KMS-11 (cell line): ENCODE measurements at regions not wholly inside any gene's neighbourhood (a gene's known extent, or its start where the extent isn't known, plus 50 kb on each side); places are given as distances from the start of the nearest gene placed in this dataset.

Experiments used
- H2AFZ ChIP-seq: fragments of 200-600 bp; sonication (generic); 2 replicates; pipeline ENCODE4 v1.6.1; 2016; ENCODE audit warnings: antibody characterized with exemption, mixed run types, low read depth
- H3K27ac ChIP-seq: fragments of 200-600 bp; sonication (generic); 2 replicates; pipeline ENCODE4 v1.6.1; 2016; ENCODE audit warnings: mild to moderate bottlenecking, mixed run types
- H3K27me3 ChIP-seq: fragments of 200-600 bp; sonication (generic); 2 replicates; pipeline ENCODE4 v1.6.1; 2017; ENCODE audit warnings: mild to moderate bottlenecking, low read depth, mixed run types, moderate library complexity; ENCODE audit not compliant: insufficient read depth
- H3K36me3 ChIP-seq: fragments of 200-600 bp; sonication (generic); 2 replicates; pipeline ENCODE4 v1.6.1; 2017; ENCODE audit warnings: mild to moderate bottlenecking, mixed run types; ENCODE audit not compliant: insufficient read depth
- H3K4me1 ChIP-seq: fragments of 200-600 bp; sonication (generic); 2 replicates; pipeline ENCODE4 v1.6.1; 2016; ENCODE audit warnings: mild to moderate bottlenecking, low read depth, mixed run types; ENCODE audit not compliant: poor library complexity, severe bottlenecking
- H3K4me2 ChIP-seq: fragments of 200-600 bp; sonication (generic); 2 replicates; pipeline ENCODE4 v1.7.0; 2016; ENCODE audit warnings: mild to moderate bottlenecking, mixed run types
- H3K4me3 ChIP-seq: fragments of 200-600 bp; sonication (generic); IDR thresholded peaks from 2 replicates; pipeline ENCODE4 v1.6.1; 2017; ENCODE audit warnings: low read depth, low read length, mixed read lengths; ENCODE audit not compliant: insufficient read depth
- H3K79me2 ChIP-seq: fragments of 200-600 bp; sonication (generic); 2 replicates; pipeline ENCODE4 v1.6.1; 2016; ENCODE audit warnings: low read depth, mixed run types; ENCODE audit not compliant: insufficient read depth
- H3K9ac ChIP-seq: fragments of 200-600 bp; sonication (generic); 2 replicates; pipeline ENCODE4 v1.6.1; 2016; ENCODE audit warnings: mild to moderate bottlenecking, mixed run types
- H4K20me1 ChIP-seq: fragments of 200-600 bp; sonication (generic); 2 replicates; pipeline ENCODE4 v1.6.1; 2016; ENCODE audit warnings: mild to moderate bottlenecking, mixed run types; ENCODE audit not compliant: insufficient read depth
- CTCF ChIP-seq: fragments of 200-600 bp; sonication (generic); conservative IDR thresholded peaks from 2 replicates; pipeline ENCODE4 v1.6.1; 2017; ENCODE audit warnings: low read depth, mild to moderate bottlenecking, antibody characterized with exemption, low read length, moderate library complexity, mixed read lengths

GRCh38 chr7:115816318-115816974, 214.1 kb downstream of the TFEC start:
- Histone ChIP-seq H3K36me3 (no peaks in the 10 kb centered on the region), H4K20me1 (no peaks in the 10 kb centered on the region), H3K4me1 (peaks cover 5% of the 10 kb centered on the region), H2AFZ (no peak overlapping the region), H3K79me2 (no peaks in the 10 kb centered on the region), H3K4me3 (no peak overlapping the region), H3K27me3 (no peaks in the 10 kb centered on the region), H3K9ac (no peak overlapping the region), H3K27ac (no peak overlapping the region), H3K4me2 (no peak overlapping the region)
- no peak for TF ChIP-seq CTCF

- H3K4me3 ChIP-seq: no peak overlapping the region
- H3K27me3 ChIP-seq: no peaks in the 10 kb centered on the region
- TF ChIP-seq CTCF: no peak
- H3K4me2 ChIP-seq: no peak overlapping the region
- H3K9ac ChIP-seq: no peak overlapping the region
- no peaks in the 10 kb centered on the region for H3K4me1 ChIP-seq
- no peaks in the 10 kb centered on the region for H3K36me3 ChIP-seq
- no peaks in the 10 kb centered on the region for H4K20me1 ChIP-seq
- no peak overlapping the region for H3K27ac ChIP-seq
- H3K79me2 ChIP-seq: no peaks in the 10 kb centered on the region
- no peak overlapping the region for H2AFZ ChIP-seq
These were observed 217.8 kb downstream of the TFEC start for GRCh38 chr7:115812794-115813193.

GRCh38 chr7:115805458-115805857, 225.1 kb downstream of the TFEC start:
- H3K27ac ChIP-seq: no peak overlapping the region
- no peaks in the 10 kb centered on the region for H3K36me3 ChIP-seq
- no peak overlapping the region for H2AFZ ChIP-seq
- no peaks in the 10 kb centered on the region for H3K79me2 ChIP-seq
- TF ChIP-seq CTCF: no peak
- H3K9ac ChIP-seq: no peak overlapping the region
- no peaks in the 10 kb centered on the region for H3K4me1 ChIP-seq
- no peaks in the 10 kb centered on the region for H4K20me1 ChIP-seq
- H3K4me3 ChIP-seq: no peak overlapping the region
- no peaks in the 10 kb centered on the region for H3K27me3 ChIP-seq
- H3K4me2 ChIP-seq: no peak overlapping the region

- no peak overlapping the region for H3K27ac ChIP-seq
- H3K4me1 ChIP-seq: no peaks in the 10 kb centered on the region
- no peak for TF ChIP-seq CTCF
- no peak overlapping the region for H2AFZ ChIP-seq
- H3K4me2 ChIP-seq: no peak overlapping the region
- no peak overlapping the region for H3K9ac ChIP-seq
- no peaks in the 10 kb centered on the region for H4K20me1 ChIP-seq
- H3K4me3 ChIP-seq: no peak overlapping the region
- no peaks in the 10 kb centered on the region for H3K36me3 ChIP-seq
- no peaks in the 10 kb centered on the region for H3K27me3 ChIP-seq
- no peaks in the 10 kb centered on the region for H3K79me2 ChIP-seq
These were observed 228.1 kb downstream of the TFEC start for GRCh38 chr7:115802415-115802814.
